ENCODE measurements at regions not wholly inside any gene's neighbourhood (a gene's known extent, or its start where the extent isn't known, plus 50 kb on each side); places are given as distances from the start of the nearest gene placed in this dataset.

DNA sequence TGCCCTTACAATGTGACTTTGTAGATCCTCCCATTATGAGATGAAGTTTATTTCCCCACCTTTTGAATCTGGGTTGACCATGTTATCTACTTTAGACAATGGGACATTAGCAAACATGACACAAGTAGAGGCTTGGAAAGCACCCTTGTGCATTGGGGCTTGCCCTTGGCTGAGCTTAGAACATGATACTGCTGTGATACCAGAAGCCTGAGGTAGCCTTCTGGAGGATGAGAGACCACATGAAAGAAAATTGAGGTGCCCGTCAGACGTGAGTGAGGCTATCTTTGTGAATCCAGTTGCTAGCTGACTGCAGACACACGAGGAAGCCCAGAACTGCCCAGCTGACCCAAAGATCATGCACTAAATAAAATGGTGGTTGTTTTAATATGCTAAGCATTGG, 341.2 kb downstream of the CYP26B1 start:
- Histone ChIP-seq H3K36me3 (no peaks in the 10 kb centered on the region), H3K27me3 (no peaks in the 10 kb centered on the region), H3K9me3 (no peaks in the 10 kb centered on the region), H3K4me1 (no peaks in the 10 kb centered on the region), H3K4me3 (no peak overlapping the region), H3K27ac (no peak overlapping the region)
- DNase-seq, result peak in 1 of 3 donors; percentile 10
- TF ChIP-seq POLR2A (IDR thresholded peaks at IDR 0.05), result no peak
- intact Hi-C loops (cut with DNase I), result loop anchor here in 1 of 2 donors (10.0 kb wide), 1 partner anchor 348 kb away; no protein-coding TSS in a partner anchor
- 59% methylated on average over 3 of the region's 3 CpGs for WGBS (ENCODE audit: insufficient coverage, low coverage, low lambda C conversion rate, missing lambda C conversion rate)
- ATAC-seq, result no peak

DNA sequence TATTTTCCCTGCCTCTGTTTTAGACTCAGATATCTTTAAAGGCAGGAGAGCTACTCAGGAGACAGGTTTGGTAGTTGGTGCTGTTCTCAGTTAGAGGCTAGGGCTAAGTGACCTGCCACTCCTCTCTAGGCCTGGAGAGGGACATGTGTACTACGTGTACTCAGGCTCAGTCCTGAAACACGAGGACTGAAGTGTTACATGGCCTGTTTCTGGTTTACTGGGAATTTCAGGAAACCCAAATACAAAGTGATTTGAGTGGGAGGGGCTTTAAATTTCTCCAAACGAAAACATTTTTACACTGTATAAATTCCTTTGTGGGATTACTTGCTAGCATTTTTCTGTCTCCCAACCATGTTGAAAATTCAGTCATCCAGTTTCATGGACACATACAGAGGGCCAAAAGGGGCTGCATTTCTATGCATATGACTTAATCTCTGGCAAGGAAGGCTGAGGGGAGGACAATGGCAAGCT, 343.3 kb downstream of the CYP26B1 start:
- TF ChIP-seq, protein P1, sequence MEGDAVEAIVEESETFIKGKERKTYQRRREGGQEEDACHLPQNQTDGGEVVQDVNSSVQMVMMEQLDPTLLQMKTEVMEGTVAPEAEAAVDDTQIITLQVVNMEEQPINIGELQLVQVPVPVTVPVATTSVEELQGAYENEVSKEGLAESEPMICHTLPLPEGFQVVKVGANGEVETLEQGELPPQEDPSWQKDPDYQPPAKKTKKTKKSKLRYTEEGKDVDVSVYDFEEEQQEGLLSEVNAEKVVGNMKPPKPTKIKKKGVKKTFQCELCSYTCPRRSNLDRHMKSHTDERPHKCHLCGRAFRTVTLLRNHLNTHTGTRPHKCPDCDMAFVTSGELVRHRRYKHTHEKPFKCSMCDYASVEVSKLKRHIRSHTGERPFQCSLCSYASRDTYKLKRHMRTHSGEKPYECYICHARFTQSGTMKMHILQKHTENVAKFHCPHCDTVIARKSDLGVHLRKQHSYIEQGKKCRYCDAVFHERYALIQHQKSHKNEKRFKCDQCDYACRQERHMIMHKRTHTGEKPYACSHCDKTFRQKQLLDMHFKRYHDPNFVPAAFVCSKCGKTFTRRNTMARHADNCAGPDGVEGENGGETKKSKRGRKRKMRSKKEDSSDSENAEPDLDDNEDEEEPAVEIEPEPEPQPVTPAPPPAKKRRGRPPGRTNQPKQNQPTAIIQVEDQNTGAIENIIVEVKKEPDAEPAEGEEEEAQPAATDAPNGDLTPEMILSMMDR (IDR thresholded peaks at IDR 0.05), result peak in 1 of 4 donors; percentile 10
- TF ChIP-seq POLR2A (IDR thresholded peaks at IDR 0.05), result no peak
- intact Hi-C loops (cut with DNase I), result loop anchor here in 1 of 2 donors (10.0 kb wide), 1 partner anchor 350 kb away; no protein-coding TSS in a partner anchor
- WGBS (ENCODE audit: insufficient coverage, low coverage, low lambda C conversion rate, missing lambda C conversion rate), result 67% methylated on average over 3 of the region's 3 CpGs

DNA sequence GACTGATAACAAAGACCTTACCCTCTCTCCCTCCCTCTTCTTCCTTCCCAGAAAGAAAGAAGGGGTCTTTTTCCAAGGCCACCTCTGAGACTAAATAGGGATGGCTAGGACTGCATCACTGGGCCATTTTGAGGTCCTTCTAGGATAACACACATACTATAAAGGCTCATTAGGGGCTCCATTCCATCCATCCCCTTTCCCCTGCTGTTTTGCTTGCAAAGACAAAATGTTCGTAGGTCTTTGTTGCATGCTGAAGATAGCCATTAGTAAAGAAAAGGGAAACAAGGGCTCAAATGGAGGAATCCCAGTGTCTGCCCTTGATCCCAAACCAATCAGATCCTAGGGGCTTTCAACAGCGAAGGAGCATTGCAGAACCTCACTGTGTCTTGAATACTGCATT, 344.3 kb downstream of the CYP26B1 start:
- Histone ChIP-seq H3K4me1 (no peaks in the 10 kb centered on the region), H3K27me3 (no peaks in the 10 kb centered on the region), H3K4me3 (no peak overlapping the region), H3K27ac (no peak overlapping the region), H3K9me3 (no peaks in the 10 kb centered on the region), H3K36me3 (no peaks in the 10 kb centered on the region)
- WGBS (ENCODE audit: insufficient coverage, low coverage, low lambda C conversion rate, missing lambda C conversion rate), result 35% methylated on average over 1 of the region's 2 CpGs
- intact Hi-C loops (cut with DNase I), result loop anchor here in 1 of 2 donors (10.0 kb wide), 1 partner anchor 351 kb away; no protein-coding TSS in a partner anchor
- DNase-seq (no peak), ATAC-seq (no peak)
- no peak for TF ChIP-seq POLR2A (IDR thresholded peaks at IDR 0.05)
- TF ChIP-seq, protein P1 (IDR thresholded peaks at IDR 0.05), result no peak

More for the DNA sequence above, 343.3 kb downstream of the CYP26B1 start:
- Histone ChIP-seq H3K36me3 (no peaks in the 10 kb centered on the region), H3K27ac (no peak overlapping the region), H3K9me3 (no peaks in the 10 kb centered on the region), H3K27me3 (no peaks in the 10 kb centered on the region), H3K4me3 (no peak overlapping the region), H3K4me1 (no peaks in the 10 kb centered on the region)
- DNase-seq (peak in 1 of 3 donors; percentile 11), ATAC-seq (peak in 2 of 4 donors; percentile 21 to 28)

DNA sequence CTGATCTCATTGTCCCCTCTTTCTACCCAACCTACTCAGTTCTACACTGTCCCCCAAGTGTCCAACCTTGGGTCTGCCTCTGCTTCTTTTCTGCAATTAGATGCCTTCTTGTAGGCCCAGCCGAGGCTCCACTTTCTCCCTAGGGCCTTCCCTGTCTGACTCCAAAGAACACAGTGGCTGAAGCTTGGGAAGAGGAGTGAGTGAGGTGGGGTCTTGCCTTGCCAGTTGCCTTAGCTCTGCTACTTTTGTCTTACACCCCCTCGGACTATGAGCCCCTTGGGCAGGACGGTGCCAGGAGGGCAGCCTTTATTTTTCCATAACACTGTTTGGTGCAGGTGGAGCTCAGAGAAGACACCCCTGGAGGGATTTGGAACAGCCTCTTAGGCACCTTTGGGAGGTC, 345.1 kb downstream of the CYP26B1 start:
- WGBS (ENCODE audit: insufficient coverage, low coverage, low lambda C conversion rate, missing lambda C conversion rate), result 33% methylated on average over 1 of the region's 3 CpGs
- H3K27ac ChIP-seq, result no peak overlapping the region
- H3K27me3 ChIP-seq, result no peaks in the 10 kb centered on the region
- intact Hi-C loops (cut with DNase I), result loop anchor here in 1 of 2 donors (10.0 kb wide), 1 partner anchor 352 kb away; no protein-coding TSS in a partner anchor
- no peaks in the 10 kb centered on the region for H3K4me1 ChIP-seq
- H3K4me3 ChIP-seq, result no peak overlapping the region
- H3K9me3 ChIP-seq, result no peaks in the 10 kb centered on the region
- ATAC-seq, result no peak
- peak in 1 of 3 donors; percentile 15 for DNase-seq
- TF ChIP-seq POLR2A (IDR thresholded peaks at IDR 0.05), result no peak
- TF ChIP-seq, protein P1 (IDR thresholded peaks at IDR 0.05), result no peak
- no peaks in the 10 kb centered on the region for H3K36me3 ChIP-seq

DNA sequence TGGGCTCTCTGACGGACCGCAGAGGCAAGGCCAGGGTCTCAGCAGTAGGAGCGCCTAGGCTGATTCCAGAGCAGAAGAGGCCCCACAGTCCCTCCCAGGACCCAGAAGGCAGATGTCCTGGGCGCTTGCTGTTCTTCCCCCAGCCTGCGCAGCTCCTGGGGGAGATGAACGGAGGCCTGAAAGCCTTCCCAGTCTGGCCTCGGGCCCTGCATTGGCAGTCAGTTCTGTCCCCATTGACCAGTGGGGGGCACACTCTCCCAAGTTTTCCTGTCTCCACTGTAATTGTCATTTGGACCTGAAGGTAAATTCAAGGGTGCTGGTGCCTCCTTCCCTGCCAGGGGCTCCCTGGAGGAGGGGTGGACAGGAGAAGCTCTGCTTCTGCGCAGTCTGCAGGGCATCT, 345.7 kb downstream of the CYP26B1 start:
- peak; percentile 54 to 67 (median 62) for ATAC-seq
- Histone ChIP-seq H3K27me3 (no peaks in the 10 kb centered on the region), H3K27ac (no peak overlapping the region), H3K9me3 (no peaks in the 10 kb centered on the region), H3K4me3 (no peak overlapping the region), H3K4me1 (no peaks in the 10 kb centered on the region), H3K36me3 (no peaks in the 10 kb centered on the region)
- peak in 2 of 3 donors; percentile 50 to 65 for DNase-seq
- WGBS (ENCODE audit: insufficient coverage, low coverage, low lambda C conversion rate, missing lambda C conversion rate), result no CpG with 5 or more reads among the region's 8 CpGs
- TF ChIP-seq, protein P1 (IDR thresholded peaks at IDR 0.05), result peak; percentile 47 to 66 (median 54)
- TF ChIP-seq POLR2A (IDR thresholded peaks at IDR 0.05), result no peak
- intact Hi-C loops (cut with DNase I), result loop anchor here in 1 of 2 donors (10.0 kb wide), 1 partner anchor 353 kb away; no protein-coding TSS in a partner anchor
